Epithelial cell of proximal tubule (primary cell): ENCODE measurements at regions not wholly inside any gene's neighbourhood (a gene's known extent, or its start where the extent isn't known, plus 50 kb on each side); places are given as distances from the start of the nearest gene placed in this dataset.

ENCODE experiments used
- DNase-seq: peaks from one replicate; pipeline ENCODE4 v3.0.0-alpha.2; 2011; ENCODE audit warnings: low read depth
- H3K4me3 ChIP-seq: 2 replicates; pipeline ENCODE4 v1.5.1; 2011; ENCODE audit warnings: low read depth, mild to moderate bottlenecking, low read length
- TF ChIP-seq, protein P1 (sequence below): conservative IDR thresholded peaks from 2 replicates; pipeline ENCODE4 v1.5.1; 2012; ENCODE audit warnings: low read depth, mild to moderate bottlenecking, low read length

DNA sequence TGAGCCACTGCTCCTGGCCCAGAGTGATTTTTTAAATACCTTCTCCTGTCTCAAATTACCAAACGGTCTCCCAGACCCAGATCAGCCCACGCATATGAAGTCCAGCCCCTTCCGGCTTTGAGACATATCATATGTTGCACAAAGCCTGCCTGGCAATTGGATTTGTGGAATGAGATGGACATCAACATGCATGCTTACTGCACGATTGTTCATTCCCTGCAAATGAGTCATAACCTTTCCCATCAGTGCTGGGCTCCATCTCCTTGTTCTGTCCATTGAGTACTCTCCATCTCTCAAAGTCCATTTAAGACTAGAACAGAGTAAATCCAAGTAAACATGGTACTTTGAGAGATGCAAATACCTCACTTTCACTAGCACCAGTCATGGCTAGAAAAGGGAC, 612.2 kb upstream of the USP24 start:
- H3K4me3 ChIP-seq: no peak overlapping the region
- no peak for DNase-seq
- TF ChIP-seq, protein P1, sequence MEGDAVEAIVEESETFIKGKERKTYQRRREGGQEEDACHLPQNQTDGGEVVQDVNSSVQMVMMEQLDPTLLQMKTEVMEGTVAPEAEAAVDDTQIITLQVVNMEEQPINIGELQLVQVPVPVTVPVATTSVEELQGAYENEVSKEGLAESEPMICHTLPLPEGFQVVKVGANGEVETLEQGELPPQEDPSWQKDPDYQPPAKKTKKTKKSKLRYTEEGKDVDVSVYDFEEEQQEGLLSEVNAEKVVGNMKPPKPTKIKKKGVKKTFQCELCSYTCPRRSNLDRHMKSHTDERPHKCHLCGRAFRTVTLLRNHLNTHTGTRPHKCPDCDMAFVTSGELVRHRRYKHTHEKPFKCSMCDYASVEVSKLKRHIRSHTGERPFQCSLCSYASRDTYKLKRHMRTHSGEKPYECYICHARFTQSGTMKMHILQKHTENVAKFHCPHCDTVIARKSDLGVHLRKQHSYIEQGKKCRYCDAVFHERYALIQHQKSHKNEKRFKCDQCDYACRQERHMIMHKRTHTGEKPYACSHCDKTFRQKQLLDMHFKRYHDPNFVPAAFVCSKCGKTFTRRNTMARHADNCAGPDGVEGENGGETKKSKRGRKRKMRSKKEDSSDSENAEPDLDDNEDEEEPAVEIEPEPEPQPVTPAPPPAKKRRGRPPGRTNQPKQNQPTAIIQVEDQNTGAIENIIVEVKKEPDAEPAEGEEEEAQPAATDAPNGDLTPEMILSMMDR: no peak

DNA sequence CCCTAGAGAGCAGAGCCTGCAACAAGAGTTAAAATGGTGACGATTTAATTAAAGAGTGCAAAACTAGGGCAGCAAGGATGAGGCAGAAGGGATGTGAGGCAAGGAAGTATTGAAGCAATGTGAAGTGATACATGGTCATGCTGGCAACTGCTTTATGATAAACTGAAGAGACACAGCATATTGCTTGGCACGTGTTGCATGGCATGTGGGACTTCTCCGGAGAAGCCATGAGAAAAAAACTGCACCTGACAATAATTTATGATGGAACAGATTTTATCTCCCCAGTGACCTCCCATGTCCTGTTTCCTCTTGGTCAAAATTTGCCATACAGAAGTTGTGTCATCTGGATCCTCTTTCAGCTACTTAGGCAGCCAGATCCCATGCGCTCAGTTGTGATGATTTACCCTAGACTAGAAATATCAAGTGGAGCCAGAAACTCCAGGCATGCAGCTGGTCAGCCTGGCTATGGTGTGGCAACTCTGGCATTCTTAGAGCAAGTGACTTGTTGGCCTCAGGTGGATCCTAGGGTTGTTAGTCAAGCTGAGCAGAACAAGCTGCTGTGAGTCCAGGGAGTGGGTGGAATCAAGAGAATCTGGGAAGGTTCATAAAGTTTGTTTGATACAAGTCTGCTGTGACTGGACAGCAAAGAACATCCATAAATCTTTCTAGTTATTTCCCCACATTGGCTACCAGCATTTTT, 611.4 kb upstream of the USP24 start:
- no peak for DNase-seq
- TF ChIP-seq, protein P1: no peak

DNA sequence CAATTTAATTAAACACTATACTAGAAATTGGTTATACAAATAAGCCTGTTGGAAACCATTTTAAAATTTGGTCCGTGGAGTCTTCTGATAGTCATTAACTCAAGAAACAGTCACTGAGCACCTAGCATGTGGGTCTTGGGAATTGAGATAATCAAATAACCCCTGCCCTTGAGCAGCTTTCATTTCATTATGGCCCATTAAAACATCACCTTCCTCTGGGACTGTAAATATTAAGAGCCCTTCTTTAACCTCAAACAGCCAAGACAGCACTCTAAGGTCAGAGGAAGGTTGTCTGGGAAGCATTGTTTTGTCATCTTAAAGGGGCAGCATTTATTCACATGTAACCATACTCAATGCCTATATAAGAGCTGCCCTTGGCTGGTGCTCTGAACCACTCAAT, 610.3 kb upstream of the USP24 start:
- no peak for DNase-seq
- H3K4me3 ChIP-seq: no peak overlapping the region
- TF ChIP-seq, protein P1: no peak

More for the DNA sequence above, 611.4 kb upstream of the USP24 start:
- H3K4me3 ChIP-seq: no peak overlapping the region

DNA sequence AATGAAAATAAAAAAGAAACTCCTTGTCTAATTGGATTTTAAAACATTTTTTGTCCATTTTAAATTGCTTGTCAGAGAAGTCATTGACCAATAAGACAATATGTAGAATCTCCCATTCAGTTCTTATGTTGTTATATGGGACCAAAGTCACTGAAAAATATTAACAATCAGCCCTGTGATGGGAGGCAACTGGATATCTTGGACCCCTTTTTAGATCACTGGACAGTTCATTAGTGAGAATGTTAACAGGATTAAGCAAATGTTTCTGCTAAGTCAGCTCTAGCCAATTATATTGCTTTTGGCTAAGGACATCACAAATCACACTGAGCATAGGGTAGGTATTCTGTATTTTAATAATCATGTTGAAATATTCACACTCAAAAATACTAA, 609.1 kb upstream of the USP24 start:
- TF ChIP-seq, protein P1: no peak
- H3K4me3 ChIP-seq: no peak overlapping the region
- no peak for DNase-seq

DNA sequence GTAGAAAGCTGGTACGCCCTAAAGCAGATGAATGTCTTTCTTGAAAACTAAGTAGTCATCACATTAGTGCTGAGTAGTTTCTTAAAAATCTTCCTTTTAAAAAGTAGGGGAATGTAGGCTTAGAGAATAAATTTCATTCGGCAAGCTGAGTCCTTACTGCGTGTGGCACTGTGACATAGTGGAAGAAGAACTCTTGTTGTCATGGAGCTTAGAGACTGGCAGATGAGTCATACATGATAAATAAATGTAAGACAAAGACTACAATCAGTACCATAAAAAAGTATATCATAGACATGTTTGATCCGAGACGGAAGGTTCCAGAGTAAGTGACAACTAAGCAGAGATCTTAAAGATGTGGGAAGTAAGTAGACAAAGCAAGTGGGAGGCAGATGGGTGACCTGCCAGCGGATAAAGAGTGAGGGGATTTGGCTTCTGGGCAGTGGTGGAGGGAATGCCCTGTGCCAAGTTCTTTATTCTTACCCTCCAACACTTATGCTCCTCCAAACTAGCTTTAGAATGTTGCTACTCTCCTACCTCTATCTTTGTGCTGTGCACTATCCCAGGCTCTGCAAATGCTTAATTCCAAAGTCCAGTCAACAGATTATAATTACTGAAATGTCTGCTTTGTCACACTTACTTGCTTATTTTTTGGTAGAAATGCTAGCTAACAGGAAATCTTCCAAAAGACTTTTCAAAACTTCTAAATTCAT, 608.5 kb upstream of the USP24 start:
- H3K4me3 ChIP-seq: no peak overlapping the region
- no peak for DNase-seq
- TF ChIP-seq, protein P1: no peak

DNA sequence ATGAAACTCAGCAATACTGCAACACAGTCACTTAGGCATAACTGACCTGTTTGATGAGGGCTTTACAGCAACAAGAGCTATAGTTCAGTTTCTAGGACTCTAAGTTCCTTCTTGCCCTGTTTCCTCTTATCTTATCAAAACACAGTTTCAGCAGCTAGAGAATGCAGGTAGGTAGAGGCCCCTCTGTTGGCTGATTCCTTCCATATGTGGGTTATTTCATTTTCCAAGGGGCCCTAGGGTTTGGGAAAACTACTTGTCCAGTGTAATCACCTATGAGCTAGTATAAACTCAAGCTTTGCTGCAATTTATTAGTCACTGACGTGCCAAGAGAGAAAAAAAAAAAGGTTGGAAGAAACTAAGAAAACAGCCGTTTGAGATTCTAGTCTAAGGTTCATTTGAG, 607.7 kb upstream of the USP24 start:
- TF ChIP-seq, protein P1: no peak
- H3K4me3 ChIP-seq: no peak overlapping the region
- no peak for DNase-seq

DNA sequence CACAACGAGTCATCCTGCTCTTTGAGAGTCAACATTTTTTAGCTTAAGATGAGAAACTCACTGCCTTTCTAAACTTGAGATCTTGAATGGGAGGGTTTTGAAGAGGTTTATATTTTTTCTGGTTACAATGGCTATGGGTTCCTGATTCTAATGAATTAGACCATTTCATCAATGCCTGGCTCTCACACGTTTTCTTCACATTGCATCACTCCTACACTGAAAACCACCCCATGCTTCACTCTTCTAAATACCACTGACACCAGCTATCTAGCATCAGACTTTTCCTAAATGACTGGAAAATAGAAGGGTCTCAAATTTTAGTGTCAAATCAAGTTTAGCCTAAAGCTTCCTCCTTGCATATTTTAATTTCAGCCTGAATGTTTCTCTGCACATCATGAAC, 606.1 kb upstream of the USP24 start:
- no peak for DNase-seq
- TF ChIP-seq, protein P1: no peak
- H3K4me3 ChIP-seq: no peak overlapping the region
